ENCODE measurements at regions not wholly inside any gene's neighbourhood (a gene's known extent, or its start where the extent isn't known, plus 50 kb on each side); places are given as distances from the start of the nearest gene placed in this dataset.

DNA sequence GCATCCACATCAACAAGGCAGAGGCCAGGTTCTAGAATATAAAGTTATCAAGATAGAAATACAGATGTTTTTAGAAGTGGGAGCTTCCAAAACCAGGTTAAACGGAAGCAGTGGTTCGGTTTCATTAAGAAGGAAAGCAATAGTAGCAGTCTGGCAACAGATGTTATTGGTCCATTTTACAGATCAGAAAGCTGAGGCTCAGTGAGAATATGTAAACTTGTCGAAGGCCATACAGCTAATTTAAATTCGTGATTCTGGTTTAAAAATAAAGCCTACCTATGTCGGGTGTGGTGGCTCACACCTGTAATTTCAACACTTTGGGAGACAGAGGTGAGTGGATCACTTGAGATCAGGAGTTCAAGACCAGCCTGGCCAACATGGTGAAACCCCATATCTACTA lies 160.6 kb downstream of the ARRDC3 start:
- Histone ChIP-seq H3K18ac (ENCODE audit: low read length) (no peak overlapping the region), H4K91ac (ENCODE audit: low read depth, low read length, poor library complexity) (no peak overlapping the region), H3K9ac (ENCODE audit: low read depth, low read length, poor library complexity) (no peak overlapping the region), H3K4me1 (ENCODE audit: control insufficient read depth in 2 of 2, insufficient read depth in 1 of 2, low read depth in 1 of 2, low read length in 2 of 2) (peaks cover 0 to 6% of the 10 kb centered on the region in 2 donors), H3K23ac (ENCODE audit: low read depth, low read length, poor library complexity) (no peak overlapping the region), H2BK12ac (ENCODE audit: low read length) (no peak overlapping the region), H3K4me2 (ENCODE audit: insufficient read depth, low read length, poor library complexity, severe bottlenecking) (no peak overlapping the region), H3K27ac (replicated peaks; ENCODE audit: low read length) (no peak overlapping the region), H3K14ac (ENCODE audit: low read length) (no peak overlapping the region), H2BK120ac (ENCODE audit: low read depth, low read length) (no peak overlapping the region), H3K4me3 (ENCODE audit: low read length in 2 of 2) (no peak overlapping the region), H2BK5ac (ENCODE audit: low read length) (no peak overlapping the region), H4K8ac (ENCODE audit: low read depth, low read length) (no peak overlapping the region), H3K9me3 (replicated peaks in 1 of 2; ENCODE audit: control insufficient read depth in 2 of 2, insufficient read depth in 1 of 2, low read depth in 1 of 2, low read length in 2 of 2) (no peaks in the 10 kb centered on the region), H3K4ac (ENCODE audit: low read length) (no peak overlapping the region), H3K27me3 (ENCODE audit: control insufficient read depth in 3 of 3, insufficient read depth in 3 of 3, low read depth in 1 of 3, low read length in 3 of 3) (no peaks in the 10 kb centered on the region), H2BK15ac (ENCODE audit: low read length) (no peak overlapping the region), H2AFZ (ENCODE audit: low read length) (no peak overlapping the region), H2AK5ac (ENCODE audit: low read depth, low read length) (no peak overlapping the region), H3K79me1 (ENCODE audit: low read depth, low read length) (no peaks in the 10 kb centered on the region), H3K36me3 (replicated peaks in 1 of 2; ENCODE audit: control insufficient read depth in 2 of 2, insufficient read depth in 2 of 2, low read length in 2 of 2) (no peaks in the 10 kb centered on the region)
- DNase-seq (ENCODE audit: low spot score): no peak
- no CpG with 5 or more reads among the region's 5 CpGs for WGBS, 2 donors (ENCODE audit: extremely low coverage in 2 of 2, insufficient read length in 2 of 2, insufficient replicate concordance in 1 of 2)

DNA sequence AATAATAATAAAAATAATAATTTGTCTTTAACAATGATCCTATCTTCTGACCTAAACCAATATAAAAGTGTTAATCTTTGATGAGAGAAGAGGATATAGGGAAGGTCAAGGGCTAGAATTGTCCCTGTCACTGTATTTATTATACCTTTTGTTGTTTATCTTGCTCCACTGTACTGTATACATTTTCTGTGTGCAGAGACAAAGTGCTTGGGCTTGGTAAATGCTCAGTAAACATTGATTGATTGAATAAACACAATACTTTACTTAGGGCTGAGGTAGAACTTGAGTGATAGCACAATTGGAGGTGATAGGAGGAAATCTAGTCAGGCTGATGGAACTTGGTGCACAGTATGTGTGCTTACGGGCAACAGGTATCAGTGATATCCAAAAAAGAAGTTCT lies 161.2 kb downstream of the ARRDC3 start:
- Histone ChIP-seq H3K4me1 (ENCODE audit: control insufficient read depth in 2 of 2, insufficient read depth in 1 of 2, low read depth in 1 of 2, low read length in 2 of 2) (peaks cover 0 to 6% of the 10 kb centered on the region in 2 donors), H3K27me3 (ENCODE audit: control insufficient read depth in 3 of 3, insufficient read depth in 3 of 3, low read depth in 1 of 3, low read length in 3 of 3) (no peaks in the 10 kb centered on the region), H3K18ac (ENCODE audit: low read length) (no peak overlapping the region), H3K14ac (ENCODE audit: low read length) (no peak overlapping the region), H3K9me3 (replicated peaks in 1 of 2; ENCODE audit: control insufficient read depth in 2 of 2, insufficient read depth in 1 of 2, low read depth in 1 of 2, low read length in 2 of 2) (no peaks in the 10 kb centered on the region), H2AK5ac (ENCODE audit: low read depth, low read length) (no peak overlapping the region), H2BK15ac (ENCODE audit: low read length) (no peak overlapping the region), H3K4ac (ENCODE audit: low read length) (no peak overlapping the region), H2AFZ (ENCODE audit: low read length) (no peak overlapping the region), H3K9ac (ENCODE audit: low read depth, low read length, poor library complexity) (no peak overlapping the region), H3K23ac (ENCODE audit: low read depth, low read length, poor library complexity) (no peak overlapping the region), H4K8ac (ENCODE audit: low read depth, low read length) (no peak overlapping the region), H3K4me3 (ENCODE audit: low read length in 2 of 2) (no peak overlapping the region), H3K79me1 (ENCODE audit: low read depth, low read length) (no peaks in the 10 kb centered on the region), H2BK120ac (ENCODE audit: low read depth, low read length) (no peak overlapping the region), H3K36me3 (replicated peaks in 1 of 2; ENCODE audit: control insufficient read depth in 2 of 2, insufficient read depth in 2 of 2, low read length in 2 of 2) (no peaks in the 10 kb centered on the region), H4K91ac (ENCODE audit: low read depth, low read length, poor library complexity) (no peak overlapping the region), H2BK12ac (ENCODE audit: low read length) (no peak overlapping the region), H3K4me2 (ENCODE audit: insufficient read depth, low read length, poor library complexity, severe bottlenecking) (no peak overlapping the region), H3K27ac (replicated peaks; ENCODE audit: low read length) (no peak overlapping the region), H2BK5ac (ENCODE audit: low read length) (no peak overlapping the region)
- DNase-seq (ENCODE audit: low spot score): no peak
- no CpG with 5 or more reads among the region's 1 CpG for WGBS, 2 donors (ENCODE audit: extremely low coverage in 2 of 2, insufficient read length in 2 of 2, insufficient replicate concordance in 1 of 2)

DNA sequence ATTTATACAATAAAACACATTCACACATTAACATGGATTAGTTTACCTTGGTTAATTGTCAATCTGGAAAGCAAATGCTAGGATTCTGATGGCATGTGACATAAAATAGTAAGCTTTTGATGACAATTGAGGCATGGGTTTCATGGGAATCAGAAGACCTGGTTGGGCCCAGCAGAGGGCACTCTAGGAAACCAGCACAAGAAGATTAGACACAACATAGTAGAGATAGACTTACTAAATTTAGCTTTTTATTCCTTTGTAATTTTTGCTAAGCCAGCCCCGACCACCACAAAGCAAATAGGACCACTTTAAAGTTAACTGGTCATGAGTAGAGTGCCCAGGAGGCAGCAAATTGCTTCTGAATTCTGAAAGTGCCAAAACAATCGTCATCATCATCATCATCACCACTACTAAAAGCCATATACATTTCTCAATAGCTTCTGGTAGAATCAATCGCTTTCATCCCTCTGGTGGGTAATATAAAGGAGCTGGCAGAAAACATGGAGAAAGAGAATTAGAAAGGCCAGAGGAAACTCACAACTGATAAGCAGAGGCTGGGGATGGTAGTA lies 163.2 kb downstream of the ARRDC3 start:
- H3K23ac ChIP-seq (ENCODE audit: low read depth, low read length, poor library complexity): no peak overlapping the region
- H3K4me3 ChIP-seq (ENCODE audit: low read length in 2 of 2): no peak overlapping the region

DNA sequence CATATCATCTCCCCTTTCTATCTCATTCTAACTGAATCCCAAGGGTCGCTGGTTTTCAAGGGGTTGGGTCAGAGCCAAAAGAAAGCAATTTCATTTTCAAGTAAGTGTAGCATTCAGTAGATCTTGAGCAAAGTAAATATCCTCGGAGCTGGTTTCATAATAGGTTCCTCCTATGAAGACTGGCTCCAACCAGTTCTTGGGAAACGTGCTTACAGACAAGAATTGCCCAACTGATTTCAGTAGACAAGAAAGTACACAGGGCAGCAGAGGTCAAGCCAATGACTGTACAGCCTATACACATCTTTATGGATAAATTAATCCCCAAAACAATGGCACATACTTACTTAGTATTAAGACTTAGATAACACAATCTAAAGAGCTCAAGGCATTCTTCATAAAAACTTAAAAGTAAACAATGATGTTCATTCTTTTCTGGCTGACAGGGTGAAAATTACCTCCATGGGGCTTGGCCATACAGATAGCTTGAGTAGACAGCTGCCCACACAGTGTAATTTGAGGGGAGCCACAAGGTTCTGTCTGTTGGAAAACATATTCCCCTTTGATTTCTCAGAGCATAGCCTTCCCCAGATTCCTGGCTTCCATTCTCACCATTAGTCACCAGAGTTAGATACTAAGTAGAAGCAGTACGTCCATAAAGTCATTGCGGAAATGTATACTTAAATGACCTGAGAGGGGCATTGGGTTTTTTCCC lies 163.9 kb downstream of the ARRDC3 start:
- DNase-seq (ENCODE audit: low spot score): no peak
- no peak overlapping the region for H3K27ac ChIP-seq (replicated peaks; ENCODE audit: low read length)

More for the DNA sequence above, 163.2 kb downstream of the ARRDC3 start:
- H2BK5ac ChIP-seq (ENCODE audit: low read length): no peak overlapping the region
- no peak overlapping the region for H2AK5ac ChIP-seq (ENCODE audit: low read depth, low read length)
- DNase-seq (ENCODE audit: low spot score): no peak
- no peak overlapping the region for H3K27ac ChIP-seq (replicated peaks; ENCODE audit: low read length)
- H3K18ac ChIP-seq (ENCODE audit: low read length): no peak overlapping the region
- no peak overlapping the region for H3K14ac ChIP-seq (ENCODE audit: low read length)
- H3K4me1 ChIP-seq (ENCODE audit: control insufficient read depth in 2 of 2, insufficient read depth in 1 of 2, low read depth in 1 of 2, low read length in 2 of 2): peaks cover 0 to 6% of the 10 kb centered on the region in 2 donors
- WGBS, 2 donors (ENCODE audit: extremely low coverage in 2 of 2, insufficient read length in 2 of 2, insufficient replicate concordance in 1 of 2): no CpG with 5 or more reads among the region's 3 CpGs
- no peak overlapping the region for H2BK12ac ChIP-seq (ENCODE audit: low read length)
- H2AFZ ChIP-seq (ENCODE audit: low read length): peak overlapping the region; percentile 78
- H3K4ac ChIP-seq (ENCODE audit: low read length): no peak overlapping the region
- H3K27me3 ChIP-seq (ENCODE audit: control insufficient read depth in 3 of 3, insufficient read depth in 3 of 3, low read depth in 1 of 3, low read length in 3 of 3): no peaks in the 10 kb centered on the region
- no peak overlapping the region for H3K4me2 ChIP-seq (ENCODE audit: insufficient read depth, low read length, poor library complexity, severe bottlenecking)
- H2BK120ac ChIP-seq (ENCODE audit: low read depth, low read length): no peak overlapping the region
- no peaks in the 10 kb centered on the region for H3K79me1 ChIP-seq (ENCODE audit: low read depth, low read length)
- H2BK15ac ChIP-seq (ENCODE audit: low read length): no peak overlapping the region
- H3K9me3 ChIP-seq (replicated peaks in 1 of 2; ENCODE audit: control insufficient read depth in 2 of 2, insufficient read depth in 1 of 2, low read depth in 1 of 2, low read length in 2 of 2): no peaks in the 10 kb centered on the region
- no peak overlapping the region for H4K8ac ChIP-seq (ENCODE audit: low read depth, low read length)
- no peak overlapping the region for H4K91ac ChIP-seq (ENCODE audit: low read depth, low read length, poor library complexity)
- no peaks in the 10 kb centered on the region for H3K36me3 ChIP-seq (replicated peaks in 1 of 2; ENCODE audit: control insufficient read depth in 2 of 2, insufficient read depth in 2 of 2, low read length in 2 of 2)
- H3K9ac ChIP-seq (ENCODE audit: low read depth, low read length, poor library complexity): no peak overlapping the region

More for the DNA sequence above, 163.9 kb downstream of the ARRDC3 start:
- Histone ChIP-seq H3K36me3 (replicated peaks in 1 of 2; ENCODE audit: control insufficient read depth in 2 of 2, insufficient read depth in 2 of 2, low read length in 2 of 2) (no peaks in the 10 kb centered on the region), H3K9me3 (replicated peaks in 1 of 2; ENCODE audit: control insufficient read depth in 2 of 2, insufficient read depth in 1 of 2, low read depth in 1 of 2, low read length in 2 of 2) (no peaks in the 10 kb centered on the region), H2AFZ (ENCODE audit: low read length) (peak overlapping the region; percentile 78), H2BK12ac (ENCODE audit: low read length) (no peak overlapping the region), H4K91ac (ENCODE audit: low read depth, low read length, poor library complexity) (no peak overlapping the region), H3K18ac (ENCODE audit: low read length) (no peak overlapping the region), H2BK15ac (ENCODE audit: low read length) (no peak overlapping the region), H3K23ac (ENCODE audit: low read depth, low read length, poor library complexity) (no peak overlapping the region), H3K4me2 (ENCODE audit: insufficient read depth, low read length, poor library complexity, severe bottlenecking) (no peak overlapping the region), H3K14ac (ENCODE audit: low read length) (no peak overlapping the region), H3K4ac (ENCODE audit: low read length) (no peak overlapping the region), H3K79me1 (ENCODE audit: low read depth, low read length) (no peaks in the 10 kb centered on the region), H2BK5ac (ENCODE audit: low read length) (no peak overlapping the region), H3K9ac (ENCODE audit: low read depth, low read length, poor library complexity) (no peak overlapping the region), H4K8ac (ENCODE audit: low read depth, low read length) (no peak overlapping the region), H2AK5ac (ENCODE audit: low read depth, low read length) (no peak overlapping the region), H2BK120ac (ENCODE audit: low read depth, low read length) (no peak overlapping the region), H3K4me1 (ENCODE audit: control insufficient read depth in 2 of 2, insufficient read depth in 1 of 2, low read depth in 1 of 2, low read length in 2 of 2) (peaks cover 0 to 6% of the 10 kb centered on the region in 2 donors), H3K4me3 (ENCODE audit: low read length in 2 of 2) (no peak overlapping the region), H3K27me3 (ENCODE audit: control insufficient read depth in 3 of 3, insufficient read depth in 3 of 3, low read depth in 1 of 3, low read length in 3 of 3) (no peaks in the 10 kb centered on the region)
- no CpG with 5 or more reads among the region's 5 CpGs for WGBS, 2 donors (ENCODE audit: extremely low coverage in 2 of 2, insufficient read length in 2 of 2, insufficient replicate concordance in 1 of 2)
